Tibial nerve (tissue), 4 donors: ENCODE measurements at regions not wholly inside any gene's neighbourhood (a gene's known extent, or its start where the extent isn't known, plus 50 kb on each side); places are given as distances from the start of the nearest gene placed in this dataset.

Source experiments
- DNase-seq, 2 donors: peaks; one replicate each; pipeline ENCODE4 v3.0.0-alpha.2; 2019; ENCODE audit warnings: low spot score in 2 of 2
- H3K27ac ChIP-seq, 4 donors: fragments of 200-600 bp; sonication (generic) in 3 of 4; one replicate each; pipeline ENCODE4 v1.5.1; 2017 to 2019; ENCODE audit warnings: mild to moderate bottlenecking in 1 of 4
- H3K27me3 ChIP-seq, 2 donors: fragments of 200-600 bp; sonication (generic) in 1 of 2; one replicate each; pipeline versions ENCODE4 v1.5.1 to v1.6.0; 2017 to 2019
- H3K36me3 ChIP-seq, 3 donors: fragments of 200-600 bp; sonication (generic); one replicate each; pipeline ENCODE4 v1.5.1; 2018 to 2019
- H3K4me1 ChIP-seq, 4 donors: fragments of 200-600 bp; sonication (generic) in 3 of 4; one replicate each; pipeline ENCODE4 v1.5.1; 2017 to 2019
- H3K4me3 ChIP-seq, 4 donors: fragments of 200-600 bp; sonication (generic) in 3 of 4; one replicate each; pipeline ENCODE4 v1.5.1; 2017 to 2019; ENCODE audit warnings: mild to moderate bottlenecking in 1 of 4, moderate library complexity in 1 of 4
- H3K9me3 ChIP-seq, 4 donors: fragments of 200-600 bp; sonication (generic) in 3 of 4; one replicate each; pipeline ENCODE4 v1.5.1; 2017 to 2019
- EP300 ChIP-seq, 2 donors: sonication (generic); formaldehyde crosslinking; IDR thresholded peaks; one replicate each; pipeline ENCODE4 v1.6.1; 2017; ENCODE audit warnings: antibody characterized with exemption in 2 of 2, mild to moderate bottlenecking in 1 of 2
- POLR2A ChIP-seq, 2 donors: fragments of 450-650 bp; IDR thresholded peaks; one replicate each; pipeline ENCODE4 v1.6.1; 2017; ENCODE audit warnings: antibody characterized with exemption in 2 of 2, mild to moderate bottlenecking in 2 of 2, moderate library complexity in 2 of 2
- WGBS, 2 donors: methylation state at CpG; one replicate each; pipeline ENCODE4 v1.1.5; 2018; 5-methylcytosine and 5-hydroxymethylcytosine counted together
- TF ChIP-seq, protein P1 (sequence below), 5 experiments: fragments of 200-600 bp in 3 of 5; fragments of 450-650 bp in 2 of 5; sonication (generic) in 3 of 5; IDR thresholded peaks; one replicate each; pipeline ENCODE4 v1.5.1; 2016 to 2019; ENCODE audit warnings: antibody characterized with exemption in 5 of 5, mild to moderate bottlenecking in 3 of 5, moderate library complexity in 2 of 5

DNA sequence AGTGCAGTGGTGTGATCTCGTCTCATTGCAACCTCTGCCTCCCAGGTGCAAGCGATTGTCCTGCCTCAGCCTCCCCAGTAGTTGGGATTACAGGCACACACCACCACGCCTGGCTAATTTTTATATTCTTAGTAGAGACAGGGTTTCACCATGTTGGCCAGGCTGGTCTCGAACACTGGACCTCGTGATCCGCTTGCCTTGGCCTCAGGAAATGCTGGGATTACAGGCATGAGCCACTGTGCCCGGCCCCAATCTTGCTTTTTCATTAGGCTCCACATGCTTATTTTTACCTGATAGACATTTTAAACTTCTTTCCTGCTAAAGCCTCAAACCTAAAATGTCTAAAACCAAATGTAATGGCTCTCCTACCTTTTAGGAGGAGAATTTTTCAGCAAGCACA is 817.0 kb upstream of the NECTIN3 start:
- Histone ChIP-seq H3K9me3 (no peaks in the 10 kb centered on the region), H3K36me3 (no peaks in the 10 kb centered on the region), H3K4me3 (no peak overlapping the region), H3K27me3 (no peaks in the 10 kb centered on the region), H3K4me1 (no peaks in the 10 kb centered on the region), H3K27ac (no peak overlapping the region)
- TF ChIP-seq, protein P1, sequence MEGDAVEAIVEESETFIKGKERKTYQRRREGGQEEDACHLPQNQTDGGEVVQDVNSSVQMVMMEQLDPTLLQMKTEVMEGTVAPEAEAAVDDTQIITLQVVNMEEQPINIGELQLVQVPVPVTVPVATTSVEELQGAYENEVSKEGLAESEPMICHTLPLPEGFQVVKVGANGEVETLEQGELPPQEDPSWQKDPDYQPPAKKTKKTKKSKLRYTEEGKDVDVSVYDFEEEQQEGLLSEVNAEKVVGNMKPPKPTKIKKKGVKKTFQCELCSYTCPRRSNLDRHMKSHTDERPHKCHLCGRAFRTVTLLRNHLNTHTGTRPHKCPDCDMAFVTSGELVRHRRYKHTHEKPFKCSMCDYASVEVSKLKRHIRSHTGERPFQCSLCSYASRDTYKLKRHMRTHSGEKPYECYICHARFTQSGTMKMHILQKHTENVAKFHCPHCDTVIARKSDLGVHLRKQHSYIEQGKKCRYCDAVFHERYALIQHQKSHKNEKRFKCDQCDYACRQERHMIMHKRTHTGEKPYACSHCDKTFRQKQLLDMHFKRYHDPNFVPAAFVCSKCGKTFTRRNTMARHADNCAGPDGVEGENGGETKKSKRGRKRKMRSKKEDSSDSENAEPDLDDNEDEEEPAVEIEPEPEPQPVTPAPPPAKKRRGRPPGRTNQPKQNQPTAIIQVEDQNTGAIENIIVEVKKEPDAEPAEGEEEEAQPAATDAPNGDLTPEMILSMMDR (IDR thresholded peaks at IDR 0.05): no peak
- TF ChIP-seq EP300 (IDR thresholded peaks at IDR 0.05) (no peak), POLR2A (IDR thresholded peaks at IDR 0.05) (no peak)
- DNase-seq: no peak
- 93 to 94% methylated on average over 7 of the region's 7 CpGs for WGBS, 2 donors

DNA sequence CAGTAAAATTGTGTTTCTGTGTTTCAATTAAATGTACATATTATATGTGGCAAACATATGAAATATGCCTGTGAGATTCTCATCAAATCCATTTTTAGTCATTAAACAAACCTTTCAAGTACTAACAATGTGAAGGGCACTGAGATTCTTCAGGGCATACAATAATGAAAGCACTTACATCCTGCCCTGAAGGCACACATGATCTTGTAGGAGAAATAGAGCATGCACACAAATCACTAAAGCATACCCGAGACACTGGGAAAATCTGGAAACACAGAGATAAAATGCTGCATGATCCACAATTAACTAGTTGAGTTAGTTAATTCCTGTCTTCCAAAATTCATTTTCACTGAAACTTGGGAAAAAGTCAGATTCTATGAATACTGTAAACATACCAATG is 810.5 kb upstream of the NECTIN3 start:
- Histone ChIP-seq H3K4me1 (no peaks in the 10 kb centered on the region), H3K9me3 (no peaks in the 10 kb centered on the region), H3K4me3 (no peak overlapping the region), H3K27ac (no peak overlapping the region), H3K27me3 (no peaks in the 10 kb centered on the region), H3K36me3 (no peaks in the 10 kb centered on the region)
- DNase-seq: no peak
- TF ChIP-seq, protein P1 (IDR thresholded peaks at IDR 0.05): no peak
- TF ChIP-seq POLR2A (IDR thresholded peaks at IDR 0.05) (no peak), EP300 (IDR thresholded peaks at IDR 0.05) (no peak)
- 47 to 48% methylated on average over 1 of the region's 1 CpG for WGBS, 2 donors

DNA sequence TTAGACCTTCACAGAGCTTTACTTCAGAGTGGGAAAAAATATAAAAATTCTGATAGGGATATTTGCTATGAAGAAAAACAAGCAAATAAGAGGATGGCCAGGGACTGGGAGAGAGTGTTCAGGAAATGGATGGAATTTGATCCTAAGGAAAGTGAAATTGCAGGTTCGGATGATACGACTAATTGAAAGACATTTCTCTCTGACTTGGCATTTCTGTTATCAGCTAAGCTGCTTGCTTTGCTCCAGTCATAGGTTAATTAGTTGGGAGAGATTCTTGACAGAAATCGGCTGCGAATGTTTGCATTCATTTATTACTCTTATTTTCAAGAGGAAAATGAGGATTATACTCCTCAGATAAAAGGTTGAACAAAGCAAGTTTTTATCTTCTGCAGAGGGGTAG is 808.7 kb upstream of the NECTIN3 start:
- Histone ChIP-seq H3K4me1 (no peaks in the 10 kb centered on the region), H3K4me3 (no peak overlapping the region), H3K27ac (no peak overlapping the region), H3K9me3 (no peaks in the 10 kb centered on the region), H3K36me3 (no peaks in the 10 kb centered on the region), H3K27me3 (no peaks in the 10 kb centered on the region)
- 38 to 42% methylated on average over 4 of the region's 4 CpGs for WGBS, 2 donors
- no peak for DNase-seq
- TF ChIP-seq EP300 (IDR thresholded peaks at IDR 0.05) (no peak), POLR2A (IDR thresholded peaks at IDR 0.05) (no peak)
- TF ChIP-seq, protein P1 (IDR thresholded peaks at IDR 0.05): no peak

DNA sequence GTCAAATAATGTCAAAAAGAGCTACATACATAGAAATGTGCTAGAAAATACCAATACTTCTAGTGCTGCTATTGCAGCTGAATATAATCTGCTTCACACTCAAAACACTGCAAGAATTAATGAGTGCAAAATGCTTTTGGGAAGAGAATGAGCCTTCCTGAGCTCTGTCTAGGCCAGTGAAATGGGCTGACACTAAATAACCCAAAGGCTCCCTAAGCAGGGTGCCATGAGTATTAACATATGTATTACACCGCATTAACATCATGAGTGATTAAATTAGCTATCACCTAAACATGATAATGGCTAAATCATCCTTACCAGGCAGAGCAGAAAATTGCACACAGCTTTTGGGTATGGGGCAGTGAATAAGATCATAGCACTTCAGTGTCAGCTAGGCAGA is 806.3 kb upstream of the NECTIN3 start:
- DNase-seq: no peak
- H3K27me3 ChIP-seq: no peaks in the 10 kb centered on the region
- H3K27ac ChIP-seq: no peak overlapping the region
- no peaks in the 10 kb centered on the region for H3K4me1 ChIP-seq
- TF ChIP-seq EP300 (IDR thresholded peaks at IDR 0.05) (no peak), POLR2A (IDR thresholded peaks at IDR 0.05) (no peak)
- TF ChIP-seq, protein P1 (IDR thresholded peaks at IDR 0.05): no peak
- 43 to 76% methylated on average over 1 of the region's 1 CpG for WGBS, 2 donors
- no peaks in the 10 kb centered on the region for H3K36me3 ChIP-seq
- H3K4me3 ChIP-seq: no peak overlapping the region
- H3K9me3 ChIP-seq: no peaks in the 10 kb centered on the region

DNA sequence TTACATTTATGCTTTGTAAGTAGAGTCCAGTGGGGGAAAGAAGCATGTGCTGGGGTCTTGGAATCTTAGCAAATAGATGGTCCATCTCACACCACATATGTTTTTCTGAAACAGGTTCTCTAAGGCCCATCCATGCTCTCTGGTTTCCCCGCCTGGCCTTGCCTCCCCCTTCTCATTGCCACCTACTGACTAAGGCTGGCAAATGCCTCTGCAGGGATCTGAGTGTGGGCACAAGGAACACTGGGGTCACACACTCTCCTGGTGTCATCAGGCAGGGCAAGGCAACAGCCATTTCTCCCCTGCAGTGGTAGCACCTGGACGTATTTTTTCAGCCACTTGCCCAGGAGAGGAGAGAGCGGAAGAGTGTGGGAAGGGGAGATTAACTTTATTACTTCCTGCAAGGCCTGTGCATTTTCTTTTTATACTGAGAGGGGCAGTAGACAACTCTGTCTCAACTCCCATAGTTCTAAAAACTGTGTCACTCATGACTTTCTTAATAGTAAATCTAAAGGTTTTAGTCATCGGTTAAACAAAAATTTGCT is 804.2 kb upstream of the NECTIN3 start:
- H3K4me1 ChIP-seq: no peaks in the 10 kb centered on the region
- WGBS, 2 donors: 67 to 83% methylated on average over 4 of the region's 4 CpGs
- H3K27me3 ChIP-seq: no peaks in the 10 kb centered on the region
- TF ChIP-seq, protein P1 (IDR thresholded peaks at IDR 0.05): no peak
- TF ChIP-seq POLR2A (IDR thresholded peaks at IDR 0.05) (no peak), EP300 (IDR thresholded peaks at IDR 0.05) (no peak)
- no peak for DNase-seq
- H3K27ac ChIP-seq: no peak overlapping the region
- no peaks in the 10 kb centered on the region for H3K36me3 ChIP-seq
- H3K4me3 ChIP-seq: no peak overlapping the region
- H3K9me3 ChIP-seq: no peaks in the 10 kb centered on the region
